GM23338 (cell line): ENCODE measurements at regions not wholly inside any gene's neighbourhood (a gene's known extent, or its start where the extent isn't known, plus 50 kb on each side); places are given as distances from the start of the nearest gene placed in this dataset.

Experiments used
- EZH2 ChIP-seq: fragments of 200-600 bp; sonication (generic); IDR thresholded peaks from one replicate; pipeline ENCODE4 v1.8.0; 2017; ENCODE audit warnings: antibody characterized with exemption, mild to moderate bottlenecking, low read depth; ENCODE audit not compliant: unreplicated experiment
- EZH2phosphoT487 ChIP-seq: fragments of 200-600 bp; sonication (generic); IDR thresholded peaks from one replicate; pipeline ENCODE4 v1.8.1; 2018; ENCODE audit warnings: antibody characterized with exemption; ENCODE audit not compliant: unreplicated experiment
- ZNF114 ChIP-seq: fragments of 250-450 bp; sonication (Bioruptor Pico); IDR thresholded peaks from 2 replicates; pipeline ENCODE4 v1.5.0; 2020; ENCODE audit warnings: mild to moderate bottlenecking, moderate library complexity
- TF ChIP-seq, protein P1 (sequence below), 2 experiments: fragments of 200-600 bp in 1 of 2; sonication (generic) in 1 of 2; conservative IDR thresholded peaks; 2 replicates each; pipeline versions ENCODE4 v1.5.1 to v1.6.1; 2016 to 2017; ENCODE audit warnings: antibody characterized with exemption in 2 of 2, low read depth in 2 of 2, mild to moderate bottlenecking in 2 of 2, moderate library complexity in 1 of 2
- TF ChIP-seq, protein P2 (sequence below): IDR thresholded peaks from one replicate; pipeline ENCODE4 v1.6.1; 2018; ENCODE audit warnings: antibody characterized with exemption; ENCODE audit not compliant: unreplicated experiment
- TF ChIP-seq, protein P3 (sequence below): fragments of 250-450 bp; sonication (Bioruptor Pico); IDR thresholded peaks from 2 replicates; pipeline ENCODE4 v1.5.0; 2020; ENCODE audit warnings: mild to moderate bottlenecking, moderate library complexity

DNA sequence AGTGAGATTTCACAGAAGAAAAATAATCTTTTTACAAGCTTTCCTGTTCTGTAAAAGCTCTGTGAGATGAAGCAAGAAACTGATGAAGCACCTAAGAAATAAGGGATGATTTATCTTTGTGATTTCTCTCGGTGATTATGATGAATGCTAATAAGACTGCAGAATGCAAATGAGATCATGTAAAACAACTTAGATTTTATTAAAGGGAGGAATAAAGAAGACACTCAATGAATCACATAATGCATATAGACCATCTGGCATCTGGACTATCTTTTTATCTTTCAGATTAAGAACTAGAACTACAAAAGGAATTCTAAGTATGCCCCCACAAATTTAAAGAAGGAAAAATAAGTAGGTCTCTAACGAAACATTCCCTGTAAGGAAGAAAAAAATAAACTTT, 361.5 kb upstream of the OPRM1 start:
- TF ChIP-seq EZH2phosphoT487 (no peak), EZH2 (no peak), ZNF114 (CRISPR knock-in tag) (no peak)
- TF ChIP-seq, protein P1, sequence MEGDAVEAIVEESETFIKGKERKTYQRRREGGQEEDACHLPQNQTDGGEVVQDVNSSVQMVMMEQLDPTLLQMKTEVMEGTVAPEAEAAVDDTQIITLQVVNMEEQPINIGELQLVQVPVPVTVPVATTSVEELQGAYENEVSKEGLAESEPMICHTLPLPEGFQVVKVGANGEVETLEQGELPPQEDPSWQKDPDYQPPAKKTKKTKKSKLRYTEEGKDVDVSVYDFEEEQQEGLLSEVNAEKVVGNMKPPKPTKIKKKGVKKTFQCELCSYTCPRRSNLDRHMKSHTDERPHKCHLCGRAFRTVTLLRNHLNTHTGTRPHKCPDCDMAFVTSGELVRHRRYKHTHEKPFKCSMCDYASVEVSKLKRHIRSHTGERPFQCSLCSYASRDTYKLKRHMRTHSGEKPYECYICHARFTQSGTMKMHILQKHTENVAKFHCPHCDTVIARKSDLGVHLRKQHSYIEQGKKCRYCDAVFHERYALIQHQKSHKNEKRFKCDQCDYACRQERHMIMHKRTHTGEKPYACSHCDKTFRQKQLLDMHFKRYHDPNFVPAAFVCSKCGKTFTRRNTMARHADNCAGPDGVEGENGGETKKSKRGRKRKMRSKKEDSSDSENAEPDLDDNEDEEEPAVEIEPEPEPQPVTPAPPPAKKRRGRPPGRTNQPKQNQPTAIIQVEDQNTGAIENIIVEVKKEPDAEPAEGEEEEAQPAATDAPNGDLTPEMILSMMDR (conservative IDR thresholded peaks at IDR 0.05; ENCODE audit: low read depth in 2 of 2): no peak
- TF ChIP-seq, protein P2, sequence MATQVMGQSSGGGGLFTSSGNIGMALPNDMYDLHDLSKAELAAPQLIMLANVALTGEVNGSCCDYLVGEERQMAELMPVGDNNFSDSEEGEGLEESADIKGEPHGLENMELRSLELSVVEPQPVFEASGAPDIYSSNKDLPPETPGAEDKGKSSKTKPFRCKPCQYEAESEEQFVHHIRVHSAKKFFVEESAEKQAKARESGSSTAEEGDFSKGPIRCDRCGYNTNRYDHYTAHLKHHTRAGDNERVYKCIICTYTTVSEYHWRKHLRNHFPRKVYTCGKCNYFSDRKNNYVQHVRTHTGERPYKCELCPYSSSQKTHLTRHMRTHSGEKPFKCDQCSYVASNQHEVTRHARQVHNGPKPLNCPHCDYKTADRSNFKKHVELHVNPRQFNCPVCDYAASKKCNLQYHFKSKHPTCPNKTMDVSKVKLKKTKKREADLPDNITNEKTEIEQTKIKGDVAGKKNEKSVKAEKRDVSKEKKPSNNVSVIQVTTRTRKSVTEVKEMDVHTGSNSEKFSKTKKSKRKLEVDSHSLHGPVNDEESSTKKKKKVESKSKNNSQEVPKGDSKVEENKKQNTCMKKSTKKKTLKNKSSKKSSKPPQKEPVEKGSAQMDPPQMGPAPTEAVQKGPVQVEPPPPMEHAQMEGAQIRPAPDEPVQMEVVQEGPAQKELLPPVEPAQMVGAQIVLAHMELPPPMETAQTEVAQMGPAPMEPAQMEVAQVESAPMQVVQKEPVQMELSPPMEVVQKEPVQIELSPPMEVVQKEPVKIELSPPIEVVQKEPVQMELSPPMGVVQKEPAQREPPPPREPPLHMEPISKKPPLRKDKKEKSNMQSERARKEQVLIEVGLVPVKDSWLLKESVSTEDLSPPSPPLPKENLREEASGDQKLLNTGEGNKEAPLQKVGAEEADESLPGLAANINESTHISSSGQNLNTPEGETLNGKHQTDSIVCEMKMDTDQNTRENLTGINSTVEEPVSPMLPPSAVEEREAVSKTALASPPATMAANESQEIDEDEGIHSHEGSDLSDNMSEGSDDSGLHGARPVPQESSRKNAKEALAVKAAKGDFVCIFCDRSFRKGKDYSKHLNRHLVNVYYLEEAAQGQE: no peak
- TF ChIP-seq, protein P3, sequence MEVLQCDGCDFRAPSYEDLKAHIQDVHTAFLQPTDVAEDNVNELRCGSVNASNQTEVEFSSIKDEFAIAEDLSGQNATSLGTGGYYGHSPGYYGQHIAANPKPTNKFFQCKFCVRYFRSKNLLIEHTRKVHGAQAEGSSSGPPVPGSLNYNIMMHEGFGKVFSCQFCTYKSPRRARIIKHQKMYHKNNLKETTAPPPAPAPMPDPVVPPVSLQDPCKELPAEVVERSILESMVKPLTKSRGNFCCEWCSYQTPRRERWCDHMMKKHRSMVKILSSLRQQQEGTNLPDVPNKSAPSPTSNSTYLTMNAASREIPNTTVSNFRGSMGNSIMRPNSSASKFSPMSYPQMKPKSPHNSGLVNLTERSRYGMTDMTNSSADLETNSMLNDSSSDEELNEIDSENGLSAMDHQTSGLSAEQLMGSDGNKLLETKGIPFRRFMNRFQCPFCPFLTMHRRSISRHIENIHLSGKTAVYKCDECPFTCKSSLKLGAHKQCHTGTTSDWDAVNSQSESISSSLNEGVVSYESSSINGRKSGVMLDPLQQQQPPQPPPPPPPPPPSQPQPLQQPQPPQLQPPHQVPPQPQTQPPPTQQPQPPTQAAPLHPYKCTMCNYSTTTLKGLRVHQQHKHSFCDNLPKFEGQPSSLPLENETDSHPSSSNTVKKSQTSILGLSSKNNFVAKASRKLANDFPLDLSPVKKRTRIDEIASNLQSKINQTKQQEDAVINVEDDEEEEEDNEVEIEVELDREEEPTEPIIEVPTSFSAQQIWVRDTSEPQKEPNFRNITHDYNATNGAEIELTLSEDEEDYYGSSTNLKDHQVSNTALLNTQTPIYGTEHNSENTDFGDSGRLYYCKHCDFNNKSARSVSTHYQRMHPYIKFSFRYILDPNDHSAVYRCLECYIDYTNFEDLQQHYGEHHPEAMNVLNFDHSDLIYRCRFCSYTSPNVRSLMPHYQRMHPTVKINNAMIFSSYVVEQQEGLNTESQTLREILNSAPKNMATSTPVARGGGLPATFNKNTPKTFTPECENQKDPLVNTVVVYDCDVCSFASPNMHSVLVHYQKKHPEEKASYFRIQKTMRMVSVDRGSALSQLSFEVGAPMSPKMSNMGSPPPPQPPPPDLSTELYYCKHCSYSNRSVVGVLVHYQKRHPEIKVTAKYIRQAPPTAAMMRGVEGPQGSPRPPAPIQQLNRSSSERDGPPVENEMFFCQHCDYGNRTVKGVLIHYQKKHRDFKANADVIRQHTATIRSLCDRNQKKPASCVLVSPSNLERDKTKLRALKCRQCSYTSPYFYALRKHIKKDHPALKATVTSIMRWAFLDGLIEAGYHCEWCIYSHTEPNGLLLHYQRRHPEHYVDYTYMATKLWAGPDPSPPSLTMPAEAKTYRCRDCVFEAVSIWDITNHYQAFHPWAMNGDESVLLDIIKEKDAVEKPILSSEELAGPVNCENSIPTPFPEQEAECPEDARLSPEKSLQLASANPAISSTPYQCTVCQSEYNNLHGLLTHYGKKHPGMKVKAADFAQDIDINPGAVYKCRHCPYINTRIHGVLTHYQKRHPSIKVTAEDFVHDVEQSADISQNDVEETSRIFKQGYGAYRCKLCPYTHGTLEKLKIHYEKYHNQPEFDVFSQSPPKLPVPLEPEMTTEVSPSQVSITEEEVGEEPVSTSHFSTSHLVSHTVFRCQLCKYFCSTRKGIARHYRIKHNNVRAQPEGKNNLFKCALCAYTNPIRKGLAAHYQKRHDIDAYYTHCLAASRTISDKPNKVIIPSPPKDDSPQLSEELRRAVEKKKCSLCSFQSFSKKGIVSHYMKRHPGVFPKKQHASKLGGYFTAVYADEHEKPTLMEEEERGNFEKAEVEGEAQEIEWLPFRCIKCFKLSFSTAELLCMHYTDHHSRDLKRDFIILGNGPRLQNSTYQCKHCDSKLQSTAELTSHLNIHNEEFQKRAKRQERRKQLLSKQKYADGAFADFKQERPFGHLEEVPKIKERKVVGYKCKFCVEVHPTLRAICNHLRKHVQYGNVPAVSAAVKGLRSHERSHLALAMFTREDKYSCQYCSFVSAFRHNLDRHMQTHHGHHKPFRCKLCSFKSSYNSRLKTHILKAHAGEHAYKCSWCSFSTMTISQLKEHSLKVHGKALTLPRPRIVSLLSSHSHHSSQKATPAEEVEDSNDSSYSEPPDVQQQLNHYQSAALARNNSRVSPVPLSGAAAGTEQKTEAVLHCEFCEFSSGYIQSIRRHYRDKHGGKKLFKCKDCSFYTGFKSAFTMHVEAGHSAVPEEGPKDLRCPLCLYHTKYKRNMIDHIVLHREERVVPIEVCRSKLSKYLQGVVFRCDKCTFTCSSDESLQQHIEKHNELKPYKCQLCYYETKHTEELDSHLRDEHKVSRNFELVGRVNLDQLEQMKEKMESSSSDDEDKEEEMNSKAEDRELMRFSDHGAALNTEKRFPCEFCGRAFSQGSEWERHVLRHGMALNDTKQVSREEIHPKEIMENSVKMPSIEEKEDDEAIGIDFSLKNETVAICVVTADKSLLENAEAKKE: no peak
